ENCODE measurements at regions not wholly inside any gene's neighbourhood (a gene's known extent, or its start where the extent isn't known, plus 50 kb on each side); places are given as distances from the start of the nearest gene placed in this dataset.

DNA sequence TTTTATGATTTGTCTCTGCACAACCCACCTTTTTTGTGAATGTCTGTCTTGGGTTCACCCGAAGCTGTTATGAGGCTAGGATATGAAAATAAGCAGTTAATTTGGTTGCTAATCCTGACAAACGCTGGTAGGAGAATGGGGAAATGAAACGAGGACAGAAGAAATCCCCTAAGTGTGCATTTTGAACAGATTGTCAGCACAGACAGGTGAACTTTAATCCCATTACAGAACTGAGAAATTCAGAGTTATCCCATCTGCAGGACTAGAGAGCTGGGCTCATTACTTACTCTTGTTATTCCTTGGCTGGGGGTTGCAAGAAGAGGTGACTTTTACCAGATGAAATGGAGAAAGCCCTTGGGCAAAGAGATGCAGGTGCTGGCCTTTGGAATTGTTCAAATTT, 123.3 kb upstream of the NYAP2 start:
- TF ChIP-seq POLR2A (IDR thresholded peaks at IDR 0.05) (no peak), CTCF (IDR thresholded peaks at IDR 0.05) (no peak)
